ENCODE measurements at regions not wholly inside any gene's neighbourhood (a gene's known extent, or its start where the extent isn't known, plus 50 kb on each side); places are given as distances from the start of the nearest gene placed in this dataset.
A peak's percentile ranks its signal among the peaks of the same experiment; 100 is the strongest.

GRCh38 chr11:69953356-69953755 is 124.8 kb upstream of the ANO1 start:
- Histone ChIP-seq H3K79me1 (replicated peaks; ENCODE audit: low read length, poor library complexity, severe bottlenecking) (no peaks in the 10 kb centered on the region), H3K9me3 (ENCODE audit: control insufficient read depth, low read length) (peaks cover 10% of the 10 kb centered on the region), H3K4me2 (ENCODE audit: low read length, poor library complexity, severe bottlenecking) (no peak overlapping the region), H3K27me3 (ENCODE audit: control insufficient read depth in 1 of 2, insufficient read depth in 1 of 2, low read length in 2 of 2) (peaks cover 18 to 22% of the 10 kb centered on the region in 2 experiments), H2AK5ac (ENCODE audit: low read length, severe bottlenecking) (no peak overlapping the region), H3K4me1 (ENCODE audit: control insufficient read depth, insufficient read depth, low read depth, low read length) (peaks cover 28% of the 10 kb centered on the region), H4K91ac (ENCODE audit: low read length) (no peak overlapping the region), H3K14ac (ENCODE audit: low read length in 2 of 2) (peak overlapping the region in 1 of 2 experiments; percentile 21), H3K4ac (ENCODE audit: low read depth in 1 of 2, low read length in 2 of 2) (no peak overlapping the region), H2AFZ (ENCODE audit: low read depth, low read length) (no peak overlapping the region), H3K27ac (ENCODE audit: low read length, poor library complexity, severe bottlenecking) (no peak overlapping the region), H3K4me3 (ENCODE audit: insufficient read depth in 1 of 2, low read depth in 1 of 2, low read length in 2 of 2) (no peak overlapping the region), H3K18ac (ENCODE audit: low read depth in 1 of 2, low read length in 2 of 2) (no peak overlapping the region), H2BK15ac (ENCODE audit: low read depth, poor library complexity, severe bottlenecking) (peak overlapping the region; percentile 26), H3K36me3 (ENCODE audit: control insufficient read depth in 1 of 2, insufficient read depth in 2 of 2, low read depth in 1 of 2, low read length in 2 of 2) (no peaks in the 10 kb centered on the region), H2BK12ac (ENCODE audit: low read length in 2 of 2) (peak overlapping the region in 1 of 2 experiments; percentile 49), H3K23ac (ENCODE audit: low read length in 2 of 2) (no peak overlapping the region), H2BK120ac (ENCODE audit: low read depth, low read length) (no peak overlapping the region), H3K9ac (ENCODE audit: low read length) (no peak overlapping the region), H4K8ac (ENCODE audit: low read length) (peak overlapping the region; percentile 14), H2BK5ac (ENCODE audit: low read depth, low read length, poor library complexity, severe bottlenecking) (no peak overlapping the region)
- 95% methylated on average over 9 of the region's 9 CpGs for WGBS
- DNase-seq, result no peak

GRCh38 chr11:69954756-69955155 is 123.4 kb upstream of the ANO1 start:
- Histone ChIP-seq H3K27ac (ENCODE audit: low read length, poor library complexity, severe bottlenecking) (no peak overlapping the region), H4K91ac (ENCODE audit: low read length) (no peak overlapping the region), H3K23ac (ENCODE audit: low read length in 2 of 2) (no peak overlapping the region), H3K36me3 (ENCODE audit: control insufficient read depth in 1 of 2, insufficient read depth in 2 of 2, low read depth in 1 of 2, low read length in 2 of 2) (no peaks in the 10 kb centered on the region), H3K27me3 (ENCODE audit: control insufficient read depth in 1 of 2, insufficient read depth in 1 of 2, low read length in 2 of 2) (peaks cover 18 to 22% of the 10 kb centered on the region in 2 experiments), H3K4ac (ENCODE audit: low read depth in 1 of 2, low read length in 2 of 2) (no peak overlapping the region), H3K9me3 (ENCODE audit: control insufficient read depth, low read length) (peaks cover 19% of the 10 kb centered on the region), H3K4me2 (ENCODE audit: low read length, poor library complexity, severe bottlenecking) (no peak overlapping the region), H4K8ac (ENCODE audit: low read length) (no peak overlapping the region), H3K4me3 (ENCODE audit: insufficient read depth in 1 of 2, low read depth in 1 of 2, low read length in 2 of 2) (no peak overlapping the region), H2BK5ac (ENCODE audit: low read depth, low read length, poor library complexity, severe bottlenecking) (no peak overlapping the region), H3K14ac (ENCODE audit: low read length in 2 of 2) (no peak overlapping the region), H2BK15ac (ENCODE audit: low read depth, poor library complexity, severe bottlenecking) (no peak overlapping the region), H2AFZ (ENCODE audit: low read depth, low read length) (no peak overlapping the region), H3K18ac (ENCODE audit: low read depth in 1 of 2, low read length in 2 of 2) (no peak overlapping the region), H2AK5ac (ENCODE audit: low read length, severe bottlenecking) (no peak overlapping the region), H2BK120ac (ENCODE audit: low read depth, low read length) (no peak overlapping the region), H3K79me1 (replicated peaks; ENCODE audit: low read length, poor library complexity, severe bottlenecking) (no peaks in the 10 kb centered on the region), H3K9ac (ENCODE audit: low read length) (no peak overlapping the region), H2BK12ac (ENCODE audit: low read length in 2 of 2) (no peak overlapping the region), H3K4me1 (ENCODE audit: control insufficient read depth, insufficient read depth, low read depth, low read length) (peaks cover 14% of the 10 kb centered on the region)
- no peak for DNase-seq
- WGBS, result 90% methylated on average over 12 of the region's 12 CpGs

- H3K9ac ChIP-seq (ENCODE audit: low read length), result no peak overlapping the region
These were observed 121.4 kb upstream of the ANO1 start for GRCh38 chr11:69956669-69957190.

GRCh38 chr11:69957849-69958248 is 120.3 kb upstream of the ANO1 start:
- H3K4me1 ChIP-seq (ENCODE audit: control insufficient read depth, insufficient read depth, low read depth, low read length), result peaks cover 13% of the 10 kb centered on the region
- H3K9ac ChIP-seq (ENCODE audit: low read length), result no peak overlapping the region
- no peak overlapping the region for H3K27ac ChIP-seq (ENCODE audit: low read length, poor library complexity, severe bottlenecking)
- H3K36me3 ChIP-seq (ENCODE audit: control insufficient read depth in 1 of 2, insufficient read depth in 2 of 2, low read depth in 1 of 2, low read length in 2 of 2), result no peaks in the 10 kb centered on the region
- 92% methylated on average over 7 of the region's 7 CpGs for WGBS
- H2BK12ac ChIP-seq (ENCODE audit: low read length in 2 of 2), result peak overlapping the region; percentile 18 to 42
- peak overlapping the region; percentile 35 for H4K8ac ChIP-seq (ENCODE audit: low read length)
- H3K4me2 ChIP-seq (ENCODE audit: low read length, poor library complexity, severe bottlenecking), result no peak overlapping the region
- H2AFZ ChIP-seq (ENCODE audit: low read depth, low read length), result no peak overlapping the region
- H3K27me3 ChIP-seq (ENCODE audit: control insufficient read depth in 1 of 2, insufficient read depth in 1 of 2, low read length in 2 of 2), result peaks cover 29% of the 10 kb centered on the region in 2 experiments
- no peak overlapping the region for H2BK120ac ChIP-seq (ENCODE audit: low read depth, low read length)
- H2AK5ac ChIP-seq (ENCODE audit: low read length, severe bottlenecking), result no peak overlapping the region
- no peak overlapping the region for H3K4ac ChIP-seq (ENCODE audit: low read depth in 1 of 2, low read length in 2 of 2)
- no peak overlapping the region for H2BK5ac ChIP-seq (ENCODE audit: low read depth, low read length, poor library complexity, severe bottlenecking)
- peaks cover 9% of the 10 kb centered on the region for H3K9me3 ChIP-seq (ENCODE audit: control insufficient read depth, low read length)
- no peak overlapping the region for H3K23ac ChIP-seq (ENCODE audit: low read length in 2 of 2)
- no peak overlapping the region for H3K4me3 ChIP-seq (ENCODE audit: insufficient read depth in 1 of 2, low read depth in 1 of 2, low read length in 2 of 2)
- peak overlapping the region in 1 of 2 experiments; percentile 57 for H3K14ac ChIP-seq (ENCODE audit: low read length in 2 of 2)
- DNase-seq, result no peak
- H3K79me1 ChIP-seq (replicated peaks; ENCODE audit: low read length, poor library complexity, severe bottlenecking), result no peaks in the 10 kb centered on the region
- H2BK15ac ChIP-seq (ENCODE audit: low read depth, poor library complexity, severe bottlenecking), result no peak overlapping the region
- peak overlapping the region in 1 of 2 experiments; percentile 58 for H3K18ac ChIP-seq (ENCODE audit: low read depth in 1 of 2, low read length in 2 of 2)
- peak overlapping the region; percentile 52 for H4K91ac ChIP-seq (ENCODE audit: low read length)

More at GRCh38 chr11:69956669-69957190, 121.4 kb upstream of the ANO1 start:
- Histone ChIP-seq H3K27ac (ENCODE audit: low read length, poor library complexity, severe bottlenecking) (no peak overlapping the region), H2BK5ac (ENCODE audit: low read depth, low read length, poor library complexity, severe bottlenecking) (no peak overlapping the region), H2AK5ac (ENCODE audit: low read length, severe bottlenecking) (no peak overlapping the region), H3K4me1 (ENCODE audit: control insufficient read depth, insufficient read depth, low read depth, low read length) (peaks cover 13% of the 10 kb centered on the region), H3K27me3 (ENCODE audit: control insufficient read depth in 1 of 2, insufficient read depth in 1 of 2, low read length in 2 of 2) (peaks cover 24 to 25% of the 10 kb centered on the region in 2 experiments), H3K79me1 (replicated peaks; ENCODE audit: low read length, poor library complexity, severe bottlenecking) (no peaks in the 10 kb centered on the region), H3K36me3 (ENCODE audit: control insufficient read depth in 1 of 2, insufficient read depth in 2 of 2, low read depth in 1 of 2, low read length in 2 of 2) (no peaks in the 10 kb centered on the region), H2BK12ac (ENCODE audit: low read length in 2 of 2) (peak overlapping the region in 1 of 2 experiments; percentile 7), H3K14ac (ENCODE audit: low read length in 2 of 2) (peak overlapping the region in 1 of 2 experiments; percentile 53), H2BK15ac (ENCODE audit: low read depth, poor library complexity, severe bottlenecking) (no peak overlapping the region), H3K4me2 (ENCODE audit: low read length, poor library complexity, severe bottlenecking) (no peak overlapping the region), H3K23ac (ENCODE audit: low read length in 2 of 2) (no peak overlapping the region), H3K4me3 (ENCODE audit: insufficient read depth in 1 of 2, low read depth in 1 of 2, low read length in 2 of 2) (no peak overlapping the region), H2BK120ac (ENCODE audit: low read depth, low read length) (no peak overlapping the region), H4K91ac (ENCODE audit: low read length) (peak overlapping the region; percentile 44), H3K9me3 (ENCODE audit: control insufficient read depth, low read length) (peaks cover 9% of the 10 kb centered on the region), H3K4ac (ENCODE audit: low read depth in 1 of 2, low read length in 2 of 2) (peak overlapping the region in 1 of 2 experiments; percentile 41), H2AFZ (ENCODE audit: low read depth, low read length) (no peak overlapping the region), H4K8ac (ENCODE audit: low read length) (peak overlapping the region; percentile 62), H3K18ac (ENCODE audit: low read depth in 1 of 2, low read length in 2 of 2) (peak overlapping the region in 1 of 2 experiments; percentile 30)
- WGBS, result 92% methylated on average over 8 of the region's 8 CpGs
- no peak for DNase-seq
